Glomerular endothelial cell (primary cell): ENCODE measurements at regions not wholly inside any gene's neighbourhood (a gene's known extent, or its start where the extent isn't known, plus 50 kb on each side); places are given as distances from the start of the nearest gene placed in this dataset.

Experiments used
- DNase-seq: peaks from one replicate; pipeline ENCODE4 v3.0.0-alpha.2; 2011; ENCODE audit warnings: low read depth, low spot score; ENCODE audit errors: extremely low read depth

GRCh38 chr11:108994887-108995286 is 330.0 kb downstream of the DDX10 start:
- no peak for DNase-seq

- no peak for DNase-seq
Measured at GRCh38 chr11:108997826-108998225, 333.0 kb downstream of the DDX10 start.

GRCh38 chr11:109000531-109000930 is 335.7 kb downstream of the DDX10 start:
- no peak for DNase-seq

GRCh38 chr11:109001585-109001984 is 336.7 kb downstream of the DDX10 start:
- DNase-seq = no peak

DNA sequence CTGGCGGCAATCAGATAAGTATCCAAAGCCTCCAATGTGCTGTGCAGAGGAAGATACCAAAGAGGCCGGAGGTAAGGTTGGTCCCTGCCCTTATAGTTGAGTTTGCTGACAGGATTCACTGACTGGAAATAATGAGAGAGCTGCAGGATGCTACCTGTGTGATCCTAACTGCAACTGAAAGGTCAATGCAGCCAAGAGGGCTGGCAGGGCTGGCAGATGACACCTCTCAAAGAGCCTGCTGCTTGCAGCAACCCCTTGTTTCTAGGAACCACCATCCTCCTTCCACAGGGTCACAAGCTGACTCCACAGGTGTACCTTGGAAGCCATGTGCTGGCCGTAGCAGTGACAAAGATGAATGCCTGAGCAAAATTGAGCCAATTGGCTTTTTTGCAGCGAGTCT is 348.1 kb downstream of the DDX10 start:
- no peak for DNase-seq

DNA sequence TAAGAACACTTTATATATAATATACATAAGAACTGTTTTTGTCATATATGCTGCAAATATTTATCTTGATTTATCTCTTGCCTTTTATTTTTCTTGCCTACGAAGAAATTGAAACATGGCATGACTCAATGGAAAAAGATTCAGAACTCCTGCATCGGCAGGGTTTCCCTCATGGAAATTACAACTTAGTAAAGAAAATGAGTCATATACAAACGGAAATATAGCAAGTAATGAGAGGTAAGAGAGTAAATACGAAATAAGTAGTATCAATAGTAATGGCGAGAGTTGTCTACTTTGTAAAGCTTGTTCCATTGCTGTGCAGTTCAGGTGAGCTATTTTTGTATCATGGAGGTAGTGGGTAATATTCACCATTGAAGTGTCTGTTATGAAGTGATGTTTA is 350.4 kb downstream of the DDX10 start:
- DNase-seq = peak; percentile 68

GRCh38 chr11:109016724-109017123 is 351.9 kb downstream of the DDX10 start:
- DNase-seq = no peak

GRCh38 chr11:109017489-109017888 is 352.6 kb downstream of the DDX10 start:
- DNase-seq = no peak

GRCh38 chr11:109018639-109019038 is 353.8 kb downstream of the DDX10 start:
- no peak for DNase-seq

DNA sequence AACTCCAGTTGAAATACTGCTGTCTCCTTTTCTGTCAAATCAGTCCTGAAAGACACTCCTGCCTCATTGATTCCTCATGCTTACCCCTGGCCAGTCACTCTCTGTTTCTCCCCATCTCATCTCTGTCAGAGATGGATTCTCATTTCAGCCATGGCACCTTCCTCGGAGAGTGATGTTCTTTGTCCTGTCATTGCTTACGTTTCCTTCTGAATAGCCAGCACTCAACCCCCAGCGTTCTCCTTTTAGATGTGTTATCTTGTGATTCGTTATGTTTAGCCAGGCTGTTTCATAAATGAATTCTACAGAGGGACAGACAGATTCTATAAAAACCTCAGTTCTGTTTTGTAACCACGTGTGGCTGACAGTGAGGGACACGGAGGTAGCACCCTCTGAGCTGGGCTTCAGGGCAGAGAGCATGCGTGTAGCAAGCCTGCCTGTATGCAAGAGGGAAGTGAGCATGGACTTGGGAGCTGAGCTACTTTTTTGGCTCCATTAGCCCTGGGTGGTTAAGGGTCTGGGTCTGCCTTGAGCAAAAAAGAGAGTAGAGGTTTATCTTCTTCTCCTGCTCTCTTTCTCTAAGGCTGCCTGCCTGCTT is 354.6 kb downstream of the DDX10 start:
- DNase-seq = no peak

DNA sequence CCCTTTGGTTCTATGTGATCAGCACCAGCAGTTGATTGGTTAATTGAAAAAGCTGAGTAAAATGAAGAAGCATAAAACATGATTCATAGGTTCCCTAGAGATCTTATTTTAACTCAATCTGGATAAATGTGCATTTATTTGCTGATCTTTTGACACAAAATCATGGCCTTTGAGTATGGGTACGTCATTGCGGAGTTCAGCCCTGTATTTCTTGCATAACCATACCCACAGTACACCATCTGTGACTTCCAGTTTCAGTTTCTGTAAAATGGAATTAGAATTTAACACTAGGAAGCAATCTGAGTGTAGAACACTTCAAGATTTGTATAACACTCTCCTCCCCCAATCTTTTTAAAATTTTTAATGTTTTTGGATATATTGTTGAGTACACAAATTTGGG is 358.2 kb downstream of the DDX10 start:
- no peak for DNase-seq

DNA sequence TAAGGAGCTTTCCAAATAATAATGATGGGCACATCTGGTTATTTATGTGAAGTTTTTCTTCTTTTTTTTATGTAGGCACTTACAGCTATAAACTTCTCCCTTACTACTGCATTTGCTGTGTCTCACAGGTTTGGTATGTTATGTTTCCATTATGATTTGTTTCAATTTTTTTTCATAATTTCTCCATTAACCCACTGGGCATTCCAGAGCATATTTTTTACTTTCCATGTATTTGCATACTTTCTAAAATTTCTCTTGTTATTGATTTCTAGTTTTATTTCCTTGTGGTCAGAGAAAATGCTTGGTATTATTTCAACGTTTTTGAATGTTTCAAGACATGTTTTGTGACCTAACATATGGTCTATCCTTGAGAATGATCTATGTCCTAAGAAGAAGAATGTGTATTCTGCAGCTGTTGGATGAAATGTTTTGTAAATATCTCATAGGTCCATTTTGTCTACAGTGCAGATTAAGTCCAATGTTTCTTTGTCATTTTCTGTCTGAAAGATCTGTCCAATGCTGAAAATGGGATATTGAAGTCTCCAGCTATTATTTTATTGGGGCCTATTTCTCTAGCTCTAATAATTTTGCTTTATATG is 362.1 kb downstream of the DDX10 start:
- no peak for DNase-seq

DNA sequence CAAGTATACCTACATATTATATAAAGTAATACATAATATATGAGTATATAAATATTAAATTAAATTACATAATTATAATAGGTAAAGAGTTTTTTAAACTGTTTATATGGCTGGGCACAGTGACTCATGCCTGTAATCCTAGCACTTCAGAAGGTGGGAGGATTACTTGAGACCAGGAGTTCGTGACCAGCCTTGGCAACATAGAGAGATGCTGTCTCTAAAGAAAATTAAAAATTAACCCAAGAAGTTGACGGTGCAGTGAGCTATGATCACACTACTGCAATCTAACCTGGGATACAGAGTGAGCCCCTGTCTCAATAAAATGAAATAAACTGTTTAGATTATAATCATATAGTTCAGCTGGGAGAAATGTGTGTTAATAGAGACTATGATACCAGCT is 363.0 kb downstream of the DDX10 start:
- no peak for DNase-seq

GRCh38 chr11:109029927-109030326 is 365.1 kb downstream of the DDX10 start:
- DNase-seq = no peak

DNA sequence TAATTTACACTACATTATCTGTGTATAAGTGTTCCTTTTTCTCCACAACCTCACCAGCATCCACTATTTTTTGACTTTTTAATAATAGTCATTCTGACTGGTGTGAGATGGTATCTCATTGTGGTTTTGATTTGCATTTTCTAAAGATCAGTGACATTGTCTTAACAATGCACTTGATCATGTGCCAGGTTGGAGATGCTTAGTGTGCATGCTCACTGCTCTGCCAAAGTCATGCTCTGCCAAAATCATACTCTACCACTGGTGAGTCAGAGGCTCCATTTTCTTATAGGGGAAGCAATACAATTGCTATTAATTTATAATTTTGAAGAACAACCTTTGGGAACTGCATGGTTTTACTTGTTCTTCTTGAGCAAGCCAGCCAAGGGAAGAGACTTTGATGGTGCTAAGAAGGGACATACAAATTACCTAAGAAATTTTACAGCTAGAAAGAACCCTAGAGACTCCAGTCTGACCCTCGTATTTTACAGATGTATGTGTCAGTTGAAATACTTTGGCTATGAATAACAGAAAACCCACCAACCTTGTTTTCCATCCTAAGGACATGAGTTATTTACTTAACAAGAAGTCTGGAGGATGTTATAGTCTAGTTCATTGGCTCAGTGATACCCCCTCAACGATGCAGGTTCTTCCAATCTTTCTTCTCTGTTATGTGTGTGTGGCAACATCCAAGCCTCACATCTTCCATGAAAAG is 368.9 kb downstream of the DDX10 start:
- DNase-seq = peak; percentile 84

- DNase-seq = peak; percentile 36
Measured at GRCh38 chr11:109034339-109034696, 369.4 kb downstream of the DDX10 start.

GRCh38 chr11:109035284-109035683 is 370.4 kb downstream of the DDX10 start:
- DNase-seq = no peak

DNA sequence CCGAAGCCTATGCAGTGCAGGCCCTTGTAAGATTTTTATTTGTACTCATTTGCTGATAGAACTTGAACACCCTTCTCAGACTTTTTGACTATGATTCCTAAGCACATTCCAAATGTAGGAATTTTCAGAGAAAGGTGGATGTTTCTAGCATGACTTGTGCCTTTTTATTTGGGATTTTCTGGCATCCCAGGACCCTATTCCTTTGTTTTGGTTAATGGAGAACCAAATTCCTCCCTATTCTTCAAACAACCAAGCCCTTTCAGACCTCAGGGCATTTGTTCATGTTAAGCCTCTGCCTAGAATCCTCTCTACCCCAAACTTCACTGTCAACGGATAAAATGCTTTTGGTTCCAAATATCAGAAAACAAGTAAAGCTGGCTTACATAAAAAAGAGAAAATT is 371.1 kb downstream of the DDX10 start:
- no peak for DNase-seq

DNA sequence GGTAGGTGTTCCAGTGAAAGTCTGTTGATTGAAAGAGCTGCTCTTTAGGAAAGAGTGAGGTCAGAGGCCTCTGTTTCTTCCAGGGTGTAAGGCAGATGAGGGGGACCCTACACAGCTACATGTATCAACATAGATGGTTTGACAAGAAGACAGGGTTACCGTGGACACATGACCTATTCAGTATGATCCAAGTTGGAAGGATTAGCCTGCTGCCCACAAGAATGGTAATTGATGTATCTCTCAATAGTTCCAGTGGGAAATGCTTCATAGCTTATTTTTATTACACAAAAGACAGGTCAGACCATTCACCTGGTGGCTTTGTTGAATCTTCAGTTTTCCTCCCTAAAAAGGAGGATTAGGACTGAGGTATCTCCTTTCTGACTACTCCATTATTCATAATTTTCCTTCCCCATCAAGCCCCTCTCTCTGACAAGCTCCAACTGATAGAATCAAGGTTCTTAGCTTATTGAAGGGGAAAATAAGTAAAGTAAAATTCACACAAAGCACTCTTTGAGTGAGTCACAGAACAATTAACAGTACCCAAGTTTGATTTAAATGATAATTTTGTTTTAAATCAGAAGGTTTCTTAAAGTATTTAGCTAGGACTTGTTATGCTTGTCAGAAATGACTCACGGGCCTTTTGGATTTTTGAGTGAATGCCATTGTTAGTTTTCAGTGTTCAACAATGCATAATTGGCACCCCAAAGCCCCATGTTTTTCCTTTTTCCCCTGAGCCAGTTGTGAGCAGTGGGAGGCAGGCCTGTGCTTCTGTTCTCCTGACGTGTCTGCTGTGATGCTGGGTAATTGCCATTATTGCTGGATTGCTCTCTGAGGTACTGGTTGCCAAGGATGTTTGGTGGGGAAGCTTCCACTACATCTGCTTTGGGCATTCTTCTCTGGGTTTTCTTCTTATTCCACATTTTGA is 373.2 kb downstream of the DDX10 start:
- peak; percentile 50 for DNase-seq

- DNase-seq = no peak
Measured at GRCh38 chr11:109039611-109040010, 374.7 kb downstream of the DDX10 start.

GRCh38 chr11:109040303-109040702 is 375.4 kb downstream of the DDX10 start:
- DNase-seq = no peak
